Stimulated activated memory B cell treated with anti-CD40 and anti-IgM and Interleukin-4, amounts not matched to agents 10 μg/mL and 1 μg/mL and 100 μg/mL, for 72 hours (primary cell): ENCODE measurements at regions not wholly inside any gene's neighbourhood (a gene's known extent, or its start where the extent isn't known, plus 50 kb on each side); places are given as distances from the start of the nearest gene placed in this dataset.

Source experiments
- ATAC-seq: fragments of 150-1000 bp; cut with Tn5 transposase; 2 replicates; pipeline ENCODE4 v1.10.0; 2021
- H3K27ac Mint-ChIP-seq: one replicate; pipeline ENCODE4 v1.8.0; 2022; ENCODE audit warnings: mild to moderate bottlenecking, mixed read lengths
- H3K27me3 Mint-ChIP-seq: one replicate; pipeline ENCODE4 v1.8.0; 2022; ENCODE audit warnings: mixed read lengths
- H3K36me3 Mint-ChIP-seq: one replicate; pipeline ENCODE4 v1.8.0; 2022; ENCODE audit warnings: mixed read lengths
- H3K4me1 Mint-ChIP-seq: one replicate; pipeline ENCODE4 v1.8.0; 2022; ENCODE audit warnings: mixed read lengths
- H3K4me3 Mint-ChIP-seq: one replicate; pipeline ENCODE4 v1.8.0; 2022; ENCODE audit warnings: mild to moderate bottlenecking, moderate library complexity, mixed read lengths
- H3K9me3 Mint-ChIP-seq: one replicate; pipeline ENCODE4 v1.8.0; 2022; ENCODE audit warnings: mixed read lengths

- H3K27me3 Mint-ChIP-seq: peaks cover 18% of the 10 kb centered on the region
- no peak overlapping the region for H3K27ac Mint-ChIP-seq
- H3K9me3 Mint-ChIP-seq: no peaks in the 10 kb centered on the region
- H3K36me3 Mint-ChIP-seq: no peaks in the 10 kb centered on the region
- no peak for ATAC-seq
- H3K4me3 Mint-ChIP-seq: no peak overlapping the region
- H3K4me1 Mint-ChIP-seq: no peaks in the 10 kb centered on the region
Measured at GRCh38 chr12:75892731-75893408, 138.7 kb downstream of the PHLDA1 start.

- H3K4me3 Mint-ChIP-seq: no peak overlapping the region
- peaks cover 5% of the 10 kb centered on the region for H3K27me3 Mint-ChIP-seq
- no peaks in the 10 kb centered on the region for H3K9me3 Mint-ChIP-seq
- no peak overlapping the region for H3K27ac Mint-ChIP-seq
- no peaks in the 10 kb centered on the region for H3K36me3 Mint-ChIP-seq
- no peaks in the 10 kb centered on the region for H3K4me1 Mint-ChIP-seq
- no peak for ATAC-seq
Measured at GRCh38 chr12:75891072-75891471, 140.5 kb downstream of the PHLDA1 start.

- no peak overlapping the region for H3K27ac Mint-ChIP-seq
- no peaks in the 10 kb centered on the region for H3K4me1 Mint-ChIP-seq
- H3K4me3 Mint-ChIP-seq: no peak overlapping the region
- H3K36me3 Mint-ChIP-seq: no peaks in the 10 kb centered on the region
- no peaks in the 10 kb centered on the region for H3K9me3 Mint-ChIP-seq
- no peak for ATAC-seq
- peaks cover under 1% of the 10 kb centered on the region for H3K27me3 Mint-ChIP-seq
Measured at GRCh38 chr12:75890660-75891059, 140.9 kb downstream of the PHLDA1 start.

- H3K4me1 Mint-ChIP-seq: no peaks in the 10 kb centered on the region
- H3K9me3 Mint-ChIP-seq: no peaks in the 10 kb centered on the region
- no peak overlapping the region for H3K27ac Mint-ChIP-seq
- no peaks in the 10 kb centered on the region for H3K27me3 Mint-ChIP-seq
- no peak for ATAC-seq
- no peaks in the 10 kb centered on the region for H3K36me3 Mint-ChIP-seq
- no peak overlapping the region for H3K4me3 Mint-ChIP-seq
Measured at GRCh38 chr12:75890141-75890540, 141.4 kb downstream of the PHLDA1 start.

- H3K4me1 Mint-ChIP-seq: no peaks in the 10 kb centered on the region
- no peak for ATAC-seq
- H3K27ac Mint-ChIP-seq: no peak overlapping the region
- peaks cover 9% of the 10 kb centered on the region for H3K27me3 Mint-ChIP-seq
- H3K9me3 Mint-ChIP-seq: no peaks in the 10 kb centered on the region
- H3K36me3 Mint-ChIP-seq: no peaks in the 10 kb centered on the region
- no peak overlapping the region for H3K4me3 Mint-ChIP-seq
Measured at GRCh38 chr12:75888874-75889613, 142.5 kb downstream of the PHLDA1 start.

GRCh38 chr12:75888399-75888798 lies 143.2 kb downstream of the PHLDA1 start:
- H3K36me3 Mint-ChIP-seq: no peaks in the 10 kb centered on the region
- peaks cover 15% of the 10 kb centered on the region for H3K27me3 Mint-ChIP-seq
- H3K4me1 Mint-ChIP-seq: no peaks in the 10 kb centered on the region
- ATAC-seq: no peak
- H3K4me3 Mint-ChIP-seq: no peak overlapping the region
- H3K27ac Mint-ChIP-seq: no peak overlapping the region
- no peaks in the 10 kb centered on the region for H3K9me3 Mint-ChIP-seq

- Mint-ChIP-seq H3K4me3 (no peak overlapping the region), H3K36me3 (no peaks in the 10 kb centered on the region), H3K27me3 (peaks cover 17% of the 10 kb centered on the region), H3K27ac (no peak overlapping the region), H3K9me3 (no peaks in the 10 kb centered on the region), H3K4me1 (no peaks in the 10 kb centered on the region)
- ATAC-seq: no peak
Measured at GRCh38 chr12:75887979-75888378, 143.6 kb downstream of the PHLDA1 start.

GRCh38 chr12:75884465-75884985 lies 147.1 kb downstream of the PHLDA1 start:
- no peak overlapping the region for H3K27ac Mint-ChIP-seq
- H3K4me1 Mint-ChIP-seq: no peaks in the 10 kb centered on the region
- H3K27me3 Mint-ChIP-seq: peaks cover 17% of the 10 kb centered on the region
- ATAC-seq: no peak
- H3K4me3 Mint-ChIP-seq: no peak overlapping the region
- H3K9me3 Mint-ChIP-seq: no peaks in the 10 kb centered on the region
- H3K36me3 Mint-ChIP-seq: no peaks in the 10 kb centered on the region

GRCh38 chr12:75883241-75883640 lies 148.3 kb downstream of the PHLDA1 start:
- ATAC-seq: no peak
- H3K4me3 Mint-ChIP-seq: no peak overlapping the region
- H3K9me3 Mint-ChIP-seq: no peaks in the 10 kb centered on the region
- no peaks in the 10 kb centered on the region for H3K4me1 Mint-ChIP-seq
- no peaks in the 10 kb centered on the region for H3K36me3 Mint-ChIP-seq
- H3K27ac Mint-ChIP-seq: no peak overlapping the region
- peaks cover 21% of the 10 kb centered on the region for H3K27me3 Mint-ChIP-seq

GRCh38 chr12:75882421-75882820 lies 149.2 kb downstream of the PHLDA1 start:
- Mint-ChIP-seq H3K36me3 (no peaks in the 10 kb centered on the region), H3K9me3 (no peaks in the 10 kb centered on the region), H3K27ac (no peak overlapping the region), H3K27me3 (peaks cover 25% of the 10 kb centered on the region), H3K4me3 (no peak overlapping the region), H3K4me1 (no peaks in the 10 kb centered on the region)
- no peak for ATAC-seq

GRCh38 chr12:75881920-75882319 lies 149.7 kb downstream of the PHLDA1 start:
- H3K36me3 Mint-ChIP-seq: no peaks in the 10 kb centered on the region
- no peaks in the 10 kb centered on the region for H3K9me3 Mint-ChIP-seq
- H3K27me3 Mint-ChIP-seq: peaks cover 25% of the 10 kb centered on the region
- H3K27ac Mint-ChIP-seq: no peak overlapping the region
- H3K4me1 Mint-ChIP-seq: no peaks in the 10 kb centered on the region
- no peak overlapping the region for H3K4me3 Mint-ChIP-seq
- ATAC-seq: no peak

GRCh38 chr12:75877763-75878621 lies 153.6 kb downstream of the PHLDA1 start:
- no peaks in the 10 kb centered on the region for H3K36me3 Mint-ChIP-seq
- no peak overlapping the region for H3K4me3 Mint-ChIP-seq
- H3K4me1 Mint-ChIP-seq: no peaks in the 10 kb centered on the region
- H3K27me3 Mint-ChIP-seq: peaks cover 36% of the 10 kb centered on the region
- H3K27ac Mint-ChIP-seq: no peak overlapping the region
- no peaks in the 10 kb centered on the region for H3K9me3 Mint-ChIP-seq
- no peak for ATAC-seq

GRCh38 chr12:75876832-75877762 lies 154.5 kb downstream of the PHLDA1 start:
- Mint-ChIP-seq H3K4me1 (no peaks in the 10 kb centered on the region), H3K27ac (no peak overlapping the region), H3K9me3 (no peaks in the 10 kb centered on the region), H3K27me3 (peaks cover 45% of the 10 kb centered on the region), H3K4me3 (no peak overlapping the region), H3K36me3 (no peaks in the 10 kb centered on the region)
- no peak for ATAC-seq

- Mint-ChIP-seq H3K36me3 (no peaks in the 10 kb centered on the region), H3K4me3 (no peak overlapping the region), H3K27me3 (peaks cover 54% of the 10 kb centered on the region), H3K27ac (no peak overlapping the region), H3K9me3 (peaks cover 3% of the 10 kb centered on the region), H3K4me1 (no peaks in the 10 kb centered on the region)
- no peak for ATAC-seq
Measured at GRCh38 chr12:75874441-75874840, 157.1 kb downstream of the PHLDA1 start.
